ENCODE measurements at regions not wholly inside any gene's neighbourhood (a gene's known extent, or its start where the extent isn't known, plus 50 kb on each side); places are given as distances from the start of the nearest gene placed in this dataset.

DNA sequence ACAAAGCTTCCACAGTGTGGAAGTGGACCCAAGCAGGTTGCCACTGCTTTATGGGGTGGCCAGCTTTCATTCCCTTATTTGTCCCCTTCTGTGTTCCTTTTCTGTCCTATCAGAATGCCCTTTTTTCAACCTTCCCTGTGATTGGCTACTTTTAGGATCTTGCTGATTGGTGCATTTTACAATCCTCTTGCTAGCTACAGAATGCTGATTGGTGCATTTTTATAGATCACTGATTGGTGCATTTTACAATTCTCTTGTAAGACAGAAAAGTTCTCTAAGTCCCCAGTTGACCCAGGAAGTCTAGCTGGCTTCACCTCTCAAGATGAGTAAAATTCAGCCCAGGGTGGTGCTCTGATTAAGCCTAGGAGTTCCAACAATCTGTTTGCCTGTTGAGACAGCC is 157.2 kb upstream of the ERCC6L2 start:
- TF ChIP-seq, protein P1, sequence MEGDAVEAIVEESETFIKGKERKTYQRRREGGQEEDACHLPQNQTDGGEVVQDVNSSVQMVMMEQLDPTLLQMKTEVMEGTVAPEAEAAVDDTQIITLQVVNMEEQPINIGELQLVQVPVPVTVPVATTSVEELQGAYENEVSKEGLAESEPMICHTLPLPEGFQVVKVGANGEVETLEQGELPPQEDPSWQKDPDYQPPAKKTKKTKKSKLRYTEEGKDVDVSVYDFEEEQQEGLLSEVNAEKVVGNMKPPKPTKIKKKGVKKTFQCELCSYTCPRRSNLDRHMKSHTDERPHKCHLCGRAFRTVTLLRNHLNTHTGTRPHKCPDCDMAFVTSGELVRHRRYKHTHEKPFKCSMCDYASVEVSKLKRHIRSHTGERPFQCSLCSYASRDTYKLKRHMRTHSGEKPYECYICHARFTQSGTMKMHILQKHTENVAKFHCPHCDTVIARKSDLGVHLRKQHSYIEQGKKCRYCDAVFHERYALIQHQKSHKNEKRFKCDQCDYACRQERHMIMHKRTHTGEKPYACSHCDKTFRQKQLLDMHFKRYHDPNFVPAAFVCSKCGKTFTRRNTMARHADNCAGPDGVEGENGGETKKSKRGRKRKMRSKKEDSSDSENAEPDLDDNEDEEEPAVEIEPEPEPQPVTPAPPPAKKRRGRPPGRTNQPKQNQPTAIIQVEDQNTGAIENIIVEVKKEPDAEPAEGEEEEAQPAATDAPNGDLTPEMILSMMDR (conservative IDR thresholded peaks at IDR 0.05; ENCODE audit: low read depth in 2 of 2): no peak
- TF ChIP-seq POLR2AphosphoS5 (IDR thresholded peaks at IDR 0.05; ENCODE audit: low read depth) (no peak), ZNF331 (CRISPR knock-in tag; IDR thresholded peaks at IDR 0.05; ENCODE audit: low read depth) (no peak)
- TF ChIP-seq, protein P2, sequence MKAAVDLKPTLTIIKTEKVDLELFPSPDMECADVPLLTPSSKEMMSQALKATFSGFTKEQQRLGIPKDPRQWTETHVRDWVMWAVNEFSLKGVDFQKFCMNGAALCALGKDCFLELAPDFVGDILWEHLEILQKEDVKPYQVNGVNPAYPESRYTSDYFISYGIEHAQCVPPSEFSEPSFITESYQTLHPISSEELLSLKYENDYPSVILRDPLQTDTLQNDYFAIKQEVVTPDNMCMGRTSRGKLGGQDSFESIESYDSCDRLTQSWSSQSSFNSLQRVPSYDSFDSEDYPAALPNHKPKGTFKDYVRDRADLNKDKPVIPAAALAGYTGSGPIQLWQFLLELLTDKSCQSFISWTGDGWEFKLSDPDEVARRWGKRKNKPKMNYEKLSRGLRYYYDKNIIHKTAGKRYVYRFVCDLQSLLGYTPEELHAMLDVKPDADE (IDR thresholded peaks at IDR 0.05): no peak

Data from GM23338 (cell line).